Breast epithelium (tissue), 4 donors: ENCODE measurements at regions not wholly inside any gene's neighbourhood (a gene's known extent, or its start where the extent isn't known, plus 50 kb on each side); places are given as distances from the start of the nearest gene placed in this dataset.

Experiments
- DNase-seq, 2 donors: peaks; one replicate each; pipeline ENCODE4 v3.0.0-alpha.2; 2019; ENCODE audit warnings: low spot score in 2 of 2
- H3K27ac ChIP-seq, 2 donors: fragments of 200-600 bp; sonication (generic) in 1 of 2; one replicate each; pipeline ENCODE4 v1.5.1; 2016 to 2019; ENCODE audit warnings: mild to moderate bottlenecking in 1 of 2
- H3K27me3 ChIP-seq, 2 donors: fragments of 200-600 bp; sonication (generic) in 1 of 2; one replicate each; pipeline versions ENCODE4 v1.5.1 to v1.6.0; 2017 to 2019; ENCODE audit warnings: control low read depth in 1 of 2, mild to moderate bottlenecking in 1 of 2
- H3K36me3 ChIP-seq: fragments of 200-600 bp; one replicate; pipeline ENCODE4 v1.5.1; 2019
- H3K4me1 ChIP-seq, 2 donors: fragments of 200-600 bp; sonication (generic); one replicate each; pipeline ENCODE4 v1.5.1; 2016 to 2019; ENCODE audit warnings: control low read depth in 1 of 2
- H3K4me3 ChIP-seq, 3 donors: fragments of 200-600 bp; sonication (generic); 1 replicate in 2 of 3; 2 replicates in 1 of 3; pipeline ENCODE4 v1.5.1; 2016 to 2019; ENCODE audit warnings: mild to moderate bottlenecking in 3 of 3, moderate library complexity in 2 of 3
- H3K9me3 ChIP-seq, 2 donors: fragments of 200-600 bp; sonication (generic) in 1 of 2; one replicate each; pipeline ENCODE4 v1.5.1; 2016 to 2019; ENCODE audit warnings: control low read depth in 1 of 2
- POLR2A ChIP-seq: fragments of 450-650 bp; IDR thresholded peaks from one replicate; pipeline ENCODE4 v1.6.1; 2016; ENCODE audit warnings: antibody characterized with exemption, mild to moderate bottlenecking, moderate library complexity
- POLR2AphosphoS5 ChIP-seq, 3 donors: sonication (generic); formaldehyde crosslinking; IDR thresholded peaks; one replicate each; pipeline ENCODE4 v1.6.1; 2017; ENCODE audit warnings: antibody characterized with exemption in 3 of 3
- intact Hi-C: fragments of 100-400 bp; cut with DNase I; formaldehyde crosslinking; loops from one replicate; pipeline ENCODE4 v1.15.1; 2023; ENCODE audit warnings: low total_unique reads
- TF ChIP-seq, protein P1 (sequence below), 3 donors: fragments of 450-650 bp; IDR thresholded peaks; one replicate each; pipeline ENCODE4 v1.5.1; 2016 to 2017; ENCODE audit warnings: antibody characterized with exemption in 3 of 3, mild to moderate bottlenecking in 3 of 3, moderate library complexity in 3 of 3

DNA sequence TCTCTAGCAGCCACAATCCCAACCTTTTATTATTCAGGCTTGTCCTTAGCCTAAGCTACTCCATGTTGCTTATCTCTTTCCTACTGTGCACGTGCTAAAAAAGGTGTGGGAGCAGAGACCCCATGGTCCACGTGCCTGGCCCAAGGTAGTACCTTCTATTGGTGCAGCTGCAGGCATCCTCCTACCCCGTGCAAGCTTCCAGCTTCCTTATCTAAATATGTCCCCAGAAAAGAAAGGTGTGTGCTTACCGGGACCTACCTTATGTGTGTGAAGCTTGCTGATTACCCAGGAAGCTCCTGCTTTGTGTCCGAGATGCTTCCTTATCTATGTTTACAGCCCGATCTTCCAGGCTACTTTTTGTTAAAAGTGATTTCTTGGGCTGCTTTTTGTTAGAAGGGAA lies 2382.4 kb downstream of the PCDH9 start:
- no peaks in the 10 kb centered on the region for H3K36me3 ChIP-seq
- intact Hi-C loops = no loop called here

DNA sequence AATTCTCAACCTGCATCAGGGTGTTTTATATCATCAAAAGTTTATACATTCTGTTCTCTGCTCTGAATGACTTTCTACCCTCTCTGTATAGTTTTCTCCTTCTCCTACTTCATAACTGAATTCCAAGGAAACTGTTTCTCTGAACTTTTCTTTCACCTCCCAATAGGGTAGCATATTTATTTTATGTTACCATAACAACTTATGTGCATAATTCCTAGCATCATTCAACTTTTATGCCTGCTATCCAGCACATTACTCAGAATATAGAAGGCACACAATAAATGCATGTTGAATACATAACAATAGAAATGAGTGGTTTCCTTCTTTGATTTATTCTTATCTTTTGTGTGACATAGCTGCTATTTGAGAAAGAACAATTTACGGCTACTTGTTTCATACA lies 2385.0 kb downstream of the PCDH9 start:
- Histone ChIP-seq H3K9me3 (no peaks in the 10 kb centered on the region), H3K4me3 (no peak overlapping the region), H3K36me3 (no peaks in the 10 kb centered on the region), H3K27me3 (no peaks in the 10 kb centered on the region), H3K27ac (no peak overlapping the region), H3K4me1 (no peaks in the 10 kb centered on the region)
- no peak for DNase-seq
- intact Hi-C loops = no loop called here
- TF ChIP-seq, protein P1, sequence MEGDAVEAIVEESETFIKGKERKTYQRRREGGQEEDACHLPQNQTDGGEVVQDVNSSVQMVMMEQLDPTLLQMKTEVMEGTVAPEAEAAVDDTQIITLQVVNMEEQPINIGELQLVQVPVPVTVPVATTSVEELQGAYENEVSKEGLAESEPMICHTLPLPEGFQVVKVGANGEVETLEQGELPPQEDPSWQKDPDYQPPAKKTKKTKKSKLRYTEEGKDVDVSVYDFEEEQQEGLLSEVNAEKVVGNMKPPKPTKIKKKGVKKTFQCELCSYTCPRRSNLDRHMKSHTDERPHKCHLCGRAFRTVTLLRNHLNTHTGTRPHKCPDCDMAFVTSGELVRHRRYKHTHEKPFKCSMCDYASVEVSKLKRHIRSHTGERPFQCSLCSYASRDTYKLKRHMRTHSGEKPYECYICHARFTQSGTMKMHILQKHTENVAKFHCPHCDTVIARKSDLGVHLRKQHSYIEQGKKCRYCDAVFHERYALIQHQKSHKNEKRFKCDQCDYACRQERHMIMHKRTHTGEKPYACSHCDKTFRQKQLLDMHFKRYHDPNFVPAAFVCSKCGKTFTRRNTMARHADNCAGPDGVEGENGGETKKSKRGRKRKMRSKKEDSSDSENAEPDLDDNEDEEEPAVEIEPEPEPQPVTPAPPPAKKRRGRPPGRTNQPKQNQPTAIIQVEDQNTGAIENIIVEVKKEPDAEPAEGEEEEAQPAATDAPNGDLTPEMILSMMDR (IDR thresholded peaks at IDR 0.05) = no peak
- TF ChIP-seq POLR2A (no peak), POLR2AphosphoS5 (IDR thresholded peaks at IDR 0.05) (no peak)

More for the DNA sequence above, 2382.4 kb downstream of the PCDH9 start:
- TF ChIP-seq POLR2AphosphoS5 (IDR thresholded peaks at IDR 0.05) = no peak
- TF ChIP-seq, protein P1 (IDR thresholded peaks at IDR 0.05) = no peak
- H3K27me3 ChIP-seq = no peaks in the 10 kb centered on the region
- no peak for DNase-seq
- H3K27ac ChIP-seq = no peak overlapping the region
- no peaks in the 10 kb centered on the region for H3K9me3 ChIP-seq
- H3K4me1 ChIP-seq = no peaks in the 10 kb centered on the region
- no peak overlapping the region for H3K4me3 ChIP-seq

GRCh38 chr13:64819081-64819480 lies 2411.1 kb downstream of the PCDH9 start:
- no peaks in the 10 kb centered on the region for H3K27me3 ChIP-seq
- no peaks in the 10 kb centered on the region for H3K4me1 ChIP-seq
- no peak for DNase-seq
- H3K27ac ChIP-seq = no peak overlapping the region
- H3K36me3 ChIP-seq = no peaks in the 10 kb centered on the region
- TF ChIP-seq, protein P1 (IDR thresholded peaks at IDR 0.05) = no peak
- no peak for TF ChIP-seq POLR2A
- no peak for TF ChIP-seq POLR2AphosphoS5 (IDR thresholded peaks at IDR 0.05)
- intact Hi-C loops = no loop called here
- no peak overlapping the region for H3K4me3 ChIP-seq
- no peaks in the 10 kb centered on the region for H3K9me3 ChIP-seq

DNA sequence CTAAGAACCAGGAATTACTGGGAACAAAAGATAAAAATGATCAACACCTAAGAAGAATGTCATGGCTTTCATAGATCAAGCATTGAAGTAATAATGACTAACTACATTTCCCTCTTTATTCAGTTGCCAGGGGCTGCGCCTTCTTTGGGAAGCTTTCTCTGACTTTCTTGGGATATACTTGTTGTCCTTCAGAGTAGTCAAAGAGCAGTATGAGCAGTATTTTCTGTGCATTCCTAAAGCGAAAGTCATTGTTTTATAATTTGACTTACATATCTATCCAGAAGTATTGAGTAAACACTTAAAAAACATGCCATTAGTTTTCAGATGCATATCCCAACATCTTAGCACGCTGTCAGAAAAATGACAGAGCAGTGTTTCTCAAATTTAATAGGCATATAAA lies 2412.4 kb downstream of the PCDH9 start:
- Histone ChIP-seq H3K36me3 (no peaks in the 10 kb centered on the region), H3K9me3 (no peaks in the 10 kb centered on the region), H3K4me1 (no peaks in the 10 kb centered on the region), H3K27ac (no peak overlapping the region), H3K27me3 (no peaks in the 10 kb centered on the region), H3K4me3 (no peak overlapping the region)
- TF ChIP-seq, protein P1 (IDR thresholded peaks at IDR 0.05) = no peak
- TF ChIP-seq POLR2AphosphoS5 (IDR thresholded peaks at IDR 0.05) (no peak), POLR2A (no peak)
- intact Hi-C loops = no loop called here
- DNase-seq = no peak

DNA sequence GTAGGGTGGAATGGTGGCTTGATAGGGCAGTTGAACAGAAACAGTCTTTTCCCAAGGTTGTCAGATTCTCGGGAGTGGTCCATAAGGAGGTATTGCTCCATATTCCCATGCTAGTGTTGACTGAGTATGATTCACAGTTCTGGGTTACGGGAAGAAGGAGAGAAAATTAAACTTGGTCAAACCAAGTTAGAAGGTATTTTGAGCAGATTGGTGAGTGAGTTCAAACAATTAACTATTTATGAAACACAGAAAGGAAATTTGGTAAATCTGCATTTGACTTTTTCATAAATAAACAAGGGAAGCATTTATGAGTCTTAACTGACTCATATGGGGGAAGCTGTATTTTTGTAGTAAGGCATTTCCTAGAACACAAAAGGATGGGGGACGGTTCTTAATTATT lies 2419.4 kb downstream of the PCDH9 start:
- intact Hi-C loops = no loop called here
- Histone ChIP-seq H3K27ac (no peak overlapping the region), H3K27me3 (no peaks in the 10 kb centered on the region), H3K36me3 (no peaks in the 10 kb centered on the region), H3K9me3 (no peaks in the 10 kb centered on the region), H3K4me1 (no peaks in the 10 kb centered on the region), H3K4me3 (no peak overlapping the region)
- DNase-seq = no peak
- no peak for TF ChIP-seq POLR2A
- TF ChIP-seq, protein P1 (IDR thresholded peaks at IDR 0.05) = no peak
- TF ChIP-seq POLR2AphosphoS5 (IDR thresholded peaks at IDR 0.05) = no peak
